Nephron (organoid): ENCODE measurements at regions not wholly inside any gene's neighbourhood (a gene's known extent, or its start where the extent isn't known, plus 50 kb on each side); places are given as distances from the start of the nearest gene placed in this dataset.
A peak's percentile ranks its signal among the peaks of the same experiment; 100 is the strongest.

ENCODE experiments used
- H3K27ac Mint-ChIP-seq, 3 experiments: 2 replicates each; pipeline ENCODE4 v1.8.0; 2020; ENCODE audit warnings: mixed read lengths in 3 of 3, mild to moderate bottlenecking in 2 of 3, moderate library complexity in 1 of 3
- H3K27me3 Mint-ChIP-seq: 2 replicates; pipeline ENCODE4 v1.8.0; 2021; ENCODE audit warnings: low read depth, mild to moderate bottlenecking, moderate library complexity, mixed read lengths
- H3K36me3 Mint-ChIP-seq: 2 replicates; pipeline ENCODE4 v1.8.0; 2020; ENCODE audit warnings: low read depth, mixed read lengths
- H3K4me1 Mint-ChIP-seq: 2 replicates; pipeline ENCODE4 v1.8.0; 2020; ENCODE audit warnings: mixed read lengths
- H3K4me3 Mint-ChIP-seq, 3 experiments: 2 replicates each; pipeline ENCODE4 v1.8.0; 2020; ENCODE audit warnings: mild to moderate bottlenecking in 3 of 3, mixed read lengths in 3 of 3, moderate library complexity in 2 of 3
- H3K9me3 Mint-ChIP-seq: 2 replicates; pipeline ENCODE4 v1.8.0; 2020; ENCODE audit warnings: mixed read lengths
- TF ChIP-seq, protein P1 (sequence below), 3 experiments: fragments of 200-600 bp; sonication (generic); IDR thresholded peaks; one replicate each; pipeline ENCODE4 v1.5.0; 2021; ENCODE audit warnings: antibody characterized with exemption in 3 of 3; ENCODE audit not compliant: unreplicated experiment in 3 of 3

DNA sequence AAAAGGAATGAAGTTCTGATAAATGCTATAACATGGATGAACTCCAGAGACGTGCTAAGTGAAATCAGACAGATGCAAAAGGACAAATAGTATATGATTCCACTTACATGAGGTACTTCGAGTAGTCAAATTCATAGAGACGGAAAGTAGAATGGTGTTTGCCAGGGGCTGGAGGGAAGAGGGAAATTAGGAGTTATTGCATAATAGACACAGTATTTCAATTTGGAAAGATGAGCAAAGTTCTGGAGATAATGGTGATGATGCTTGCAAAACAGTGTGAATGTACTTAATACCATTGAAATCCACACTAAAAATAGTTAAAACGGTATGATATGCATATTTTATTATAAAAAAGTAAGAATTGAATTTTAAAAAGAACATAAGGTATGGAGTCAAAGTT, 84.9 kb upstream of the STXBP5 start:
- H3K27ac Mint-ChIP-seq, result no peak overlapping the region
- H3K36me3 Mint-ChIP-seq, result no peaks in the 10 kb centered on the region
- H3K27me3 Mint-ChIP-seq, result no peaks in the 10 kb centered on the region
- H3K4me1 Mint-ChIP-seq, result no peaks in the 10 kb centered on the region
- H3K4me3 Mint-ChIP-seq, result no peak overlapping the region
- H3K9me3 Mint-ChIP-seq, result no peaks in the 10 kb centered on the region
- TF ChIP-seq, protein P1, sequence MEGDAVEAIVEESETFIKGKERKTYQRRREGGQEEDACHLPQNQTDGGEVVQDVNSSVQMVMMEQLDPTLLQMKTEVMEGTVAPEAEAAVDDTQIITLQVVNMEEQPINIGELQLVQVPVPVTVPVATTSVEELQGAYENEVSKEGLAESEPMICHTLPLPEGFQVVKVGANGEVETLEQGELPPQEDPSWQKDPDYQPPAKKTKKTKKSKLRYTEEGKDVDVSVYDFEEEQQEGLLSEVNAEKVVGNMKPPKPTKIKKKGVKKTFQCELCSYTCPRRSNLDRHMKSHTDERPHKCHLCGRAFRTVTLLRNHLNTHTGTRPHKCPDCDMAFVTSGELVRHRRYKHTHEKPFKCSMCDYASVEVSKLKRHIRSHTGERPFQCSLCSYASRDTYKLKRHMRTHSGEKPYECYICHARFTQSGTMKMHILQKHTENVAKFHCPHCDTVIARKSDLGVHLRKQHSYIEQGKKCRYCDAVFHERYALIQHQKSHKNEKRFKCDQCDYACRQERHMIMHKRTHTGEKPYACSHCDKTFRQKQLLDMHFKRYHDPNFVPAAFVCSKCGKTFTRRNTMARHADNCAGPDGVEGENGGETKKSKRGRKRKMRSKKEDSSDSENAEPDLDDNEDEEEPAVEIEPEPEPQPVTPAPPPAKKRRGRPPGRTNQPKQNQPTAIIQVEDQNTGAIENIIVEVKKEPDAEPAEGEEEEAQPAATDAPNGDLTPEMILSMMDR (IDR thresholded peaks at IDR 0.05; ENCODE audit: unreplicated experiment in 3 of 3), result no peak

DNA sequence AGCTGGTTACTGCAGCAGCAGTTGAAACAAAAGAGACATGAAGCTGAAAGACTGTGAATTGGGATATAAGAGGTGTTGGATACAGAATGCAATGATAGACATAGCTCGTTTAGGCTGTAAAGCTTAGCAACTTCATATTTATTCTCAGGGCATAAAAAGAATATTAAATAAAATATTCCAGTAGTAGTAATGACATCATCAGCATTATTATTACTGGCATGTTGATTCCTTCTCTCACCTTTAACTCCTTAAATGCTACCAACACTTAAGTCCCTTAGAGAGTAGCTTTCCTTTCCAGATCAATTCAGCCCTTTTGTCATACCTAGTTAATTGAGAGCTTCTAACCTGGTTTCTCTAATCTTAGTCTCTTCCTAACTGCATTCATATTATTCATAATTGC, 81.4 kb upstream of the STXBP5 start:
- peaks cover 10% of the 10 kb centered on the region for H3K4me1 Mint-ChIP-seq
- H3K9me3 Mint-ChIP-seq, result no peaks in the 10 kb centered on the region
- H3K4me3 Mint-ChIP-seq, result no peak overlapping the region
- H3K27ac Mint-ChIP-seq, result no peak overlapping the region
- H3K27me3 Mint-ChIP-seq, result no peaks in the 10 kb centered on the region
- H3K36me3 Mint-ChIP-seq, result no peaks in the 10 kb centered on the region
- TF ChIP-seq, protein P1 (IDR thresholded peaks at IDR 0.05; ENCODE audit: unreplicated experiment in 3 of 3), result no peak

DNA sequence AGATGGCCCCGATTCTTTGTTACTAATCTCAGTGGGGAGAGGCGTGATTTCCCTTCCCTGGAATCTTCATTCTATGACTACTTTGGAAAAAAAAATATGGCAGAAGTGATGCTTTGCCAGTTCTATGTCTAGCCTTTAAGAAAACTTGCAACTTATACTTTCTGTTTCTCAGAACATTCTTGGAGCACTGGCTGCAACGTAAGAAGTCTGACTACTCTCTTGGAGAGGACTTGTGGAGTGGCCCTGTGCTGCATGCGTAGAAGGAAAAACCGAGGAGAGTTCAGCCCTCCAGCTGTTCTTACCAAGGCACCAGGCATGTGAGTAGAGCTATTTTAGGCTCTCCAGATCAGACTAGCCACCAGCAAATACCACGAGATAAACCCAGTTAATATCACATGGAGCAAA, 77.6 kb upstream of the STXBP5 start:
- H3K4me3 Mint-ChIP-seq, result peak overlapping the region in 1 of 3 experiments; percentile 41
- peaks cover 12% of the 10 kb centered on the region for H3K4me1 Mint-ChIP-seq
- H3K36me3 Mint-ChIP-seq, result no peaks in the 10 kb centered on the region
- no peaks in the 10 kb centered on the region for H3K27me3 Mint-ChIP-seq
- H3K27ac Mint-ChIP-seq, result peak overlapping the region in 2 of 3 experiments; percentile 53 to 60
- no peaks in the 10 kb centered on the region for H3K9me3 Mint-ChIP-seq
- TF ChIP-seq, protein P1 (IDR thresholded peaks at IDR 0.05; ENCODE audit: unreplicated experiment in 3 of 3), result no peak

DNA sequence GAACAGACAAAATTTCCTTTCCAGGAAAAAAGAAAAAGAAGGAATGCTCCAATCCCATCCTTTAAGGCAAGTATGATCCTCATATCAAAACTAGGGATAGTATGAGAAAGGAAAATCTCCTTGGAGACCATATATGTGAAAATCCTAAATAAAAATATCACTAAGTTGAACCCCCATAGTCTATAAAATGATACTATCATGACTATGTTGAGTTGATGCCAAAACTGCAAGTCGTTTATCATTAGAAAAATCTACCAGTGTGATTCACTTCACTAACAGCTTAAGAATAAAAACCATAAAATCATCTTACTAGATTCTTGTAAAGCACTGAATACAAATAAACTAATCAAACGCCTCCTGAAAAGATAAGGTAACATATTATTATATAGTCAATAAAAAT, 76.6 kb upstream of the STXBP5 start:
- Mint-ChIP-seq H3K27ac (no peak overlapping the region), H3K9me3 (no peaks in the 10 kb centered on the region), H3K36me3 (no peaks in the 10 kb centered on the region), H3K27me3 (no peaks in the 10 kb centered on the region), H3K4me3 (no peak overlapping the region), H3K4me1 (peaks cover 14% of the 10 kb centered on the region)
- TF ChIP-seq, protein P1 (IDR thresholded peaks at IDR 0.05; ENCODE audit: unreplicated experiment in 3 of 3), result no peak

DNA sequence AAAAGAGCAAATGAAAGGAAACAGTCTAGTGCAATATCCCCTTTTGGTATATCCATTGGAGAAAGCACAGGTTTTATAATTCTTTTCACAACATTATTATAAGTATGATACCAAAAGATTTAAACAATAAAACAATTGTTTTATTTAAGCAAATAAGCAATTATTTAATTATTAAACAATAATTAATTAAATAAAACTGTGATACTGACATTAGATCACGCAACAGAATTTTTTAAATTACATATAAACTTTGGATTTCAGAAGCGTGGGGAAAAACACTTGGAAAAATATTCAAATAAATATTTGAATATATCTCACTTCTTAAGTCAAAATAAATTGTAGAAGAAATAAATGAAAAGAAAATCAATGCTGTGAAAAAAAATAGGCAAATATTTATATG, 76.2 kb upstream of the STXBP5 start:
- peaks cover 14% of the 10 kb centered on the region for H3K4me1 Mint-ChIP-seq
- no peaks in the 10 kb centered on the region for H3K27me3 Mint-ChIP-seq
- TF ChIP-seq, protein P1 (IDR thresholded peaks at IDR 0.05; ENCODE audit: unreplicated experiment in 3 of 3), result no peak
- H3K4me3 Mint-ChIP-seq, result no peak overlapping the region
- H3K27ac Mint-ChIP-seq, result no peak overlapping the region
- no peaks in the 10 kb centered on the region for H3K36me3 Mint-ChIP-seq
- H3K9me3 Mint-ChIP-seq, result no peaks in the 10 kb centered on the region

DNA sequence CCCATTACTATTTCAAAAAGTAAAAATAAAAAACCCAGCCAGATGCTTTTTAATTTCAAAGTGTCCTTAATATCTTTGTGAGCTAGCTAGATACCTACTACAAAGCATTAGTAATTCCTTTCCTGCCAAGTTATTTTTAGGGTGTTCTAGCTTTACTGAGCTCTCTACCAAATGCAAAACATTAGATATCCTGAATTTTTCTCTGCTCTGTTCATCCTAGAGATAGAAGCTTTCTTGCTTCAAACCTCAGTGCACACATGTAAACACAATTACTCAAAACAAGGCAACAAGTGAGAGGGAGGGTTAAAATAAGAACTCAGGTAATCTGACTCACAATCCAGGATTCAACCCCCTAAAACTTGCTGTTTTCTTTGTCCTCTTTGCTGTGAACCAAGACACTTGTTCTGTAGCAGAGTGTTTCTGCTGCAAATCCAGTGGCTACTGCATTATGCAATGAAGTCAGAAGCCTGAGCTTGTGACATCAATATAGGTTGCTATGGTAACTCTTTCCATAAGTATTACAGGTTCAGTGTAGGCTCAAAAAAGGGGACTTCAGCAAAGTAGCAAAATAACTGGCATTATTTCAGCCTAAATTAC, 72.6 kb upstream of the STXBP5 start:
- no peaks in the 10 kb centered on the region for H3K9me3 Mint-ChIP-seq

More for the DNA sequence above, 72.6 kb upstream of the STXBP5 start:
- Mint-ChIP-seq H3K4me3 (no peak overlapping the region), H3K27ac (no peak overlapping the region), H3K27me3 (no peaks in the 10 kb centered on the region), H3K36me3 (no peaks in the 10 kb centered on the region), H3K4me1 (peaks cover 11% of the 10 kb centered on the region)
- TF ChIP-seq, protein P1 (IDR thresholded peaks at IDR 0.05; ENCODE audit: unreplicated experiment in 3 of 3), result no peak
